ENCODE measurements at regions not wholly inside any gene's neighbourhood (a gene's known extent, or its start where the extent isn't known, plus 50 kb on each side); places are given as distances from the start of the nearest gene placed in this dataset.

DNA sequence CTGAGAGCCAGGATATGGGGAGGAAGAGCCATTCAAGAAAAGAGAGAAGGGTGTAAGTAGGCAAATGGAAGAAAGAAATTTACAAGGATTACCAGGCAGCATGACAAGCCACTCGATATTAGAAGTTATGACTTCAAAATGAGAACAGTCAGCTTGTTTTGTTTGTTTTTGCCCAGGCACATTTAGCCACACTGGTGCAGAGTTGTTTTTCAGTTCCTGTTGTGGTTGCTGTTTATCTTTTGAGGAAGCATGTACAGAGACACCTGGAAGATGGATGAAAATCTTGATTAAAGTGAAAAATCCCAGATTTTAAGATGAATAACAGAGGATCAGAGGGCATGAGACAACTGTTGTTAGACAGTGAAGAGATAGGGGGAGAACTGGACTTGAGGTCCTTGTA lies 199.1 kb downstream of the MTRR start (continued):
- TF ChIP-seq, protein P1, sequence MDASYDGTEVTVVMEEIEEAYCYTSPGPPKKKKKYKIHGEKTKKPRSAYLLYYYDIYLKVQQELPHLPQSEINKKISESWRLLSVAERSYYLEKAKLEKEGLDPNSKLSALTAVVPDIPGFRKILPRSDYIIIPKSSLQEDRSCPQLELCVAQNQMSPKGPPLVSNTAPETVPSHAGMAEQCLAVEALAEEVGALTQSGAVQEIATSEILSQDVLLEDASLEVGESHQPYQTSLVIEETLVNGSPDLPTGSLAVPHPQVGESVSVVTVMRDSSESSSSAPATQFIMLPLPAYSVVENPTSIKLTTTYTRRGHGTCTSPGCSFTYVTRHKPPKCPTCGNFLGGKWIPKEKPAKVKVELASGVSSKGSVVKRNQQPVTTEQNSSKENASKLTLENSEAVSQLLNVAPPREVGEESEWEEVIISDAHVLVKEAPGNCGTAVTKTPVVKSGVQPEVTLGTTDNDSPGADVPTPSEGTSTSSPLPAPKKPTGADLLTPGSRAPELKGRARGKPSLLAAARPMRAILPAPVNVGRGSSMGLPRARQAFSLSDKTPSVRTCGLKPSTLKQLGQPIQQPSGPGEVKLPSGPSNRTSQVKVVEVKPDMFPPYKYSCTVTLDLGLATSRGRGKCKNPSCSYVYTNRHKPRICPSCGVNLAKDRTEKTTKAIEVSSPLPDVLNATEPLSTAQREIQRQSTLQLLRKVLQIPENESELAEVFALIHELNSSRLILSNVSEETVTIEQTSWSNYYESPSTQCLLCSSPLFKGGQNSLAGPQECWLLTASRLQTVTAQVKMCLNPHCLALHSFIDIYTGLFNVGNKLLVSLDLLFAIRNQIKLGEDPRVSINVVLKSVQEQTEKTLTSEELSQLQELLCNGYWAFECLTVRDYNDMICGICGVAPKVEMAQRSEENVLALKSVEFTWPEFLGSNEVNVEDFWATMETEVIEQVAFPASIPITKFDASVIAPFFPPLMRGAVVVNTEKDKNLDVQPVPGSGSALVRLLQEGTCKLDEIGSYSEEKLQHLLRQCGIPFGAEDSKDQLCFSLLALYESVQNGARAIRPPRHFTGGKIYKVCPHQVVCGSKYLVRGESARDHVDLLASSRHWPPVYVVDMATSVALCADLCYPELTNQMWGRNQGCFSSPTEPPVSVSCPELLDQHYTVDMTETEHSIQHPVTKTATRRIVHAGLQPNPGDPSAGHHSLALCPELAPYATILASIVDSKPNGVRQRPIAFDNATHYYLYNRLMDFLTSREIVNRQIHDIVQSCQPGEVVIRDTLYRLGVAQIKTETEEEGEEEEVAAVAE (CRISPR knock-in tag; IDR thresholded peaks at IDR 0.05; ENCODE audit: borderline replicate concordance), result no peak
- no peak for TF ChIP-seq MED8 (CRISPR knock-in tag; IDR thresholded peaks at IDR 0.05; ENCODE audit: insufficient replicate concordance)
- TF ChIP-seq KLF16 (CRISPR knock-in tag; IDR thresholded peaks at IDR 0.05), result no peak

DNA sequence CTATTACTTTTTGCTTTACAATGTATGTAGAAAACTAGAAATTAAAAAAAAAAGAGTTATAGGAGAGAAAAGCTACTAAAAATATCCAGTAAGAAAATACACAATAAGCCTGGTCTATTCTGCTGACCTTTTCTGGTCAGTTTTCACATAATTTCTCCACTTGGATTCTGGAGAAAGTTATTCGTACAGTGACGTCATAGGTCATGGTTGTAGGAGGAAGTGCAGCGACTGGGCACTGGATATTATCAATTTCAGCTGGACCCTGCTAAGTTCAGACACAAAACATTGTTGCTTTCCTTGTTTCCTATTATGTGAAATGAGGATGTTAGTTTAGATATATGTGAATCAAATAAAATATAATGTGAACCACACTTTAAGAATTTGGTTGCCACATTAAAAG lies 201.2 kb downstream of the MTRR start:
- Histone ChIP-seq H3K4me3 (replicated peaks in 1 of 3; ENCODE audit: insufficient read depth in 1 of 3, low read depth in 2 of 3, low read length in 3 of 3) (no peak overlapping the region), H3K27ac (ENCODE audit: extremely low read length, insufficient read depth, low read length) (no peak overlapping the region), H3K9me3 (ENCODE audit: low read length) (no peaks in the 10 kb centered on the region), H3K4me1 (ENCODE audit: insufficient read depth, low read length) (no peaks in the 10 kb centered on the region), H3K4me2 (ENCODE audit: low read depth, low read length) (no peak overlapping the region), H2AFZ (ENCODE audit: low read length) (no peak overlapping the region), H3K36me3 (replicated peaks in 1 of 2; ENCODE audit: control insufficient read depth in 1 of 2, insufficient read depth in 2 of 2, low read length in 2 of 2) (no peaks in the 10 kb centered on the region), H3K79me2 (ENCODE audit: insufficient read depth, low read length) (no peaks in the 10 kb centered on the region), H4K20me1 (ENCODE audit: insufficient read depth, low read length) (no peaks in the 10 kb centered on the region), H3K27me3 (ENCODE audit: control insufficient read depth in 1 of 2, insufficient read depth in 2 of 2, low read length in 2 of 2) (no peaks in the 10 kb centered on the region; a peak in 1 of 5 replicates), H3K9ac (ENCODE audit: insufficient read depth, low read depth, low read length) (no peak overlapping the region)
- TF ChIP-seq ATF7 (IDR thresholded peaks at IDR 0.05), result peak; percentile 93
- no peak for TF ChIP-seq ATF7 (CRISPR knock-in tag; IDR thresholded peaks at IDR 0.05)
- no peak for TF ChIP-seq HHEX (CRISPR knock-in tag; IDR thresholded peaks at IDR 0.05)
- TF ChIP-seq CREB1 (IDR thresholded peaks at IDR 0.05), result peak; percentile 96
- TF ChIP-seq CREB1 (CRISPR knock-in tag; IDR thresholded peaks at IDR 0.05), result no peak
- no peak for TF ChIP-seq ARHGAP35 (CRISPR knock-in tag; IDR thresholded peaks at IDR 0.05; ENCODE audit: borderline replicate concordance)
- POLR2A ChIA-PET, result no interaction called here
- no TSS peak for BruUV-seq (replicated peaks)
- in situ Hi-C loops (cut with HindIII; ENCODE audit: extremely low pct_ligation_motif_present, low pct_unique_long_range_greater_than_20kb) (no loop called here), intact Hi-C loops (cut with micrococcal nuclease; ENCODE audit: unreplicated experiment) (no loop called here)
- FAIRE-seq (no peak), DNase-seq (ENCODE audit: low spot score) (no peak), ATAC-seq (no peak)
- CTCF ChIA-PET (ENCODE audit: low intra/inter-chr PET ratio, low total read pairs), result no interaction called here
- 2% methylated on average over 3 of the region's 3 CpGs for WGBS (ENCODE audit: low lambda C conversion rate)
